Vagina (tissue), 2 donors: ENCODE measurements at regions not wholly inside any gene's neighbourhood (a gene's known extent, or its start where the extent isn't known, plus 50 kb on each side); places are given as distances from the start of the nearest gene placed in this dataset.

ENCODE experiments used
- DNase-seq, 2 donors: peaks; one replicate each; pipeline ENCODE4 v3.0.0-alpha.2; 2017; ENCODE audit errors: extremely low spot score in 2 of 2
- H3K27ac ChIP-seq: fragments of 200-600 bp; sonication (generic); one replicate; pipeline ENCODE4 v1.5.1; 2019
- H3K27me3 ChIP-seq: fragments of 200-600 bp; sonication (generic); one replicate; pipeline ENCODE4 v1.5.1; 2019
- H3K36me3 ChIP-seq, 2 donors: fragments of 200-600 bp; sonication (generic); one replicate each; pipeline ENCODE4 v1.5.1; 2017 to 2019
- H3K4me1 ChIP-seq: fragments of 200-600 bp; sonication (generic); one replicate; pipeline ENCODE4 v1.5.1; 2019
- H3K4me3 ChIP-seq, 2 donors: fragments of 200-600 bp; sonication (generic); 1 replicate in 1 of 2; 2 replicates in 1 of 2; pipeline ENCODE4 v1.5.1; 2016 to 2019
- H3K9me3 ChIP-seq: fragments of 200-600 bp; sonication (generic); one replicate; pipeline ENCODE4 v1.5.1; 2019
- CTCF ChIP-seq, 3 experiments: fragments of 450-650 bp in 2 of 3; fragments of 200-600 bp in 1 of 3; sonication (generic) in 1 of 3; IDR thresholded peaks; one replicate each; pipeline ENCODE4 v1.5.1; 2017 to 2019; ENCODE audit warnings: antibody characterized with exemption in 3 of 3, mild to moderate bottlenecking in 2 of 3, moderate library complexity in 2 of 3
- POLR2A ChIP-seq, 2 donors: fragments of 450-650 bp; IDR thresholded peaks; one replicate each; pipeline ENCODE4 v1.6.1; 2017; ENCODE audit warnings: antibody characterized with exemption in 2 of 2, mild to moderate bottlenecking in 2 of 2, moderate library complexity in 2 of 2
- POLR2AphosphoS5 ChIP-seq, 2 donors: sonication (generic); formaldehyde crosslinking; IDR thresholded peaks; one replicate each; pipeline ENCODE4 v1.9.0; 2017; ENCODE audit warnings: antibody characterized with exemption in 2 of 2, mild to moderate bottlenecking in 2 of 2, low read depth in 1 of 2; ENCODE audit not compliant: insufficient read depth in 1 of 2
- intact Hi-C: fragments of 100-400 bp; cut with DNase I; formaldehyde crosslinking; loops from one replicate; pipeline ENCODE4 v1.15.1; 2023

GRCh38 chr1:60225486-60225885 lies 151.9 kb upstream of the C1orf87 start:
- DNase-seq: no peak
- Histone ChIP-seq H3K4me3 (no peak overlapping the region), H3K36me3 (no peaks in the 10 kb centered on the region), H3K4me1 (no peaks in the 10 kb centered on the region), H3K9me3 (no peaks in the 10 kb centered on the region), H3K27ac (no peak overlapping the region), H3K27me3 (no peaks in the 10 kb centered on the region)
- intact Hi-C loops: no loop called here
- no peak for TF ChIP-seq POLR2A (IDR thresholded peaks at IDR 0.05)
- TF ChIP-seq CTCF (IDR thresholded peaks at IDR 0.05): no peak
- no peak for TF ChIP-seq POLR2AphosphoS5 (IDR thresholded peaks at IDR 0.05; ENCODE audit: insufficient read depth in 1 of 2, low read depth in 1 of 2)

- H3K36me3 ChIP-seq: no peaks in the 10 kb centered on the region
Observed at GRCh38 chr1:60224523-60224922, 151.0 kb upstream of the C1orf87 start.

GRCh38 chr1:60223158-60223557 lies 149.6 kb upstream of the C1orf87 start:
- no peak overlapping the region for H3K27ac ChIP-seq
- H3K9me3 ChIP-seq: no peaks in the 10 kb centered on the region
- DNase-seq: no peak
- intact Hi-C loops: no loop called here
- H3K36me3 ChIP-seq: no peaks in the 10 kb centered on the region
- no peak for TF ChIP-seq POLR2AphosphoS5 (IDR thresholded peaks at IDR 0.05; ENCODE audit: insufficient read depth in 1 of 2, low read depth in 1 of 2)
- no peak for TF ChIP-seq CTCF (IDR thresholded peaks at IDR 0.05)
- TF ChIP-seq POLR2A (IDR thresholded peaks at IDR 0.05): no peak
- H3K4me3 ChIP-seq: no peak overlapping the region
- H3K4me1 ChIP-seq: no peaks in the 10 kb centered on the region
- no peaks in the 10 kb centered on the region for H3K27me3 ChIP-seq

More at GRCh38 chr1:60224523-60224922, 151.0 kb upstream of the C1orf87 start:
- DNase-seq: no peak
- Histone ChIP-seq H3K9me3 (no peaks in the 10 kb centered on the region), H3K27me3 (no peaks in the 10 kb centered on the region), H3K4me1 (no peaks in the 10 kb centered on the region), H3K4me3 (no peak overlapping the region), H3K27ac (no peak overlapping the region)
- TF ChIP-seq CTCF (IDR thresholded peaks at IDR 0.05) (no peak), POLR2AphosphoS5 (IDR thresholded peaks at IDR 0.05; ENCODE audit: insufficient read depth in 1 of 2, low read depth in 1 of 2) (no peak)
- intact Hi-C loops: no loop called here

GRCh38 chr1:60222360-60223115 lies 149.0 kb upstream of the C1orf87 start:
- H3K9me3 ChIP-seq: no peaks in the 10 kb centered on the region
- H3K27me3 ChIP-seq: no peaks in the 10 kb centered on the region
- no peak overlapping the region for H3K4me3 ChIP-seq
- TF ChIP-seq POLR2A (IDR thresholded peaks at IDR 0.05): no peak
- TF ChIP-seq CTCF (IDR thresholded peaks at IDR 0.05): no peak
- no peak for TF ChIP-seq POLR2AphosphoS5 (IDR thresholded peaks at IDR 0.05; ENCODE audit: insufficient read depth in 1 of 2, low read depth in 1 of 2)
- intact Hi-C loops: no loop called here
- no peaks in the 10 kb centered on the region for H3K36me3 ChIP-seq
- no peak overlapping the region for H3K27ac ChIP-seq
- H3K4me1 ChIP-seq: no peaks in the 10 kb centered on the region
- no peak for DNase-seq

- Histone ChIP-seq H3K36me3 (no peaks in the 10 kb centered on the region), H3K9me3 (no peaks in the 10 kb centered on the region), H3K27ac (no peak overlapping the region), H3K4me1 (no peaks in the 10 kb centered on the region), H3K4me3 (no peak overlapping the region), H3K27me3 (no peaks in the 10 kb centered on the region)
- intact Hi-C loops: no loop called here
- no peak for DNase-seq
- no peak for TF ChIP-seq CTCF (IDR thresholded peaks at IDR 0.05)
- TF ChIP-seq POLR2A (IDR thresholded peaks at IDR 0.05): no peak
- no peak for TF ChIP-seq POLR2AphosphoS5 (IDR thresholded peaks at IDR 0.05; ENCODE audit: insufficient read depth in 1 of 2, low read depth in 1 of 2)
Observed at GRCh38 chr1:60213253-60213652, 139.7 kb upstream of the C1orf87 start.
